Rectal smooth muscle tissue (tissue), 1 donor: ENCODE measurements at regions not wholly inside any gene's neighbourhood (a gene's known extent, or its start where the extent isn't known, plus 50 kb on each side); places are given as distances from the start of the nearest gene placed in this dataset.

Source experiments
- H3K27ac ChIP-seq: one replicate; pipeline ENCODE4 v1.7.0; 2013; ENCODE audit warnings: low read depth, low read length, inconsistent platforms
- H3K27me3 ChIP-seq: one replicate; pipeline ENCODE4 v1.7.0; 2013; ENCODE audit warnings: low read length; ENCODE audit not compliant: control insufficient read depth, insufficient read depth
- H3K36me3 ChIP-seq: one replicate; pipeline ENCODE4 v1.7.0; 2013; ENCODE audit warnings: low read length; ENCODE audit not compliant: control insufficient read depth, insufficient read depth
- H3K4me1 ChIP-seq: one replicate; pipeline ENCODE4 v1.7.0; 2013; ENCODE audit warnings: low read length; ENCODE audit not compliant: control insufficient read depth, insufficient read depth
- H3K4me3 ChIP-seq: one replicate; pipeline ENCODE4 v1.7.0; 2013; ENCODE audit warnings: low read length
- H3K9ac ChIP-seq: one replicate; pipeline ENCODE4 v1.7.0; 2013; ENCODE audit warnings: low read length

GRCh38 chr14:85764822-85765221 is 234.9 kb downstream of the FLRT2 start:
- Histone ChIP-seq H3K27me3 (no peaks in the 10 kb centered on the region), H3K9ac (no peak overlapping the region), H3K4me1 (no peaks in the 10 kb centered on the region), H3K36me3 (no peaks in the 10 kb centered on the region), H3K27ac (no peak overlapping the region), H3K4me3 (no peak overlapping the region)

GRCh38 chr14:85762526-85762925 is 232.6 kb downstream of the FLRT2 start:
- Histone ChIP-seq H3K27ac (no peak overlapping the region), H3K4me1 (no peaks in the 10 kb centered on the region), H3K36me3 (no peaks in the 10 kb centered on the region), H3K27me3 (no peaks in the 10 kb centered on the region), H3K4me3 (no peak overlapping the region), H3K9ac (no peak overlapping the region)

GRCh38 chr14:85752175-85752574 is 222.2 kb downstream of the FLRT2 start:
- Histone ChIP-seq H3K4me1 (no peaks in the 10 kb centered on the region), H3K9ac (no peak overlapping the region), H3K4me3 (no peak overlapping the region), H3K27ac (no peak overlapping the region), H3K27me3 (no peaks in the 10 kb centered on the region), H3K36me3 (no peaks in the 10 kb centered on the region)

- no peak overlapping the region for H3K4me3 ChIP-seq
- H3K9ac ChIP-seq: no peak overlapping the region
- no peaks in the 10 kb centered on the region for H3K4me1 ChIP-seq
- no peak overlapping the region for H3K27ac ChIP-seq
- no peaks in the 10 kb centered on the region for H3K36me3 ChIP-seq
- H3K27me3 ChIP-seq: no peaks in the 10 kb centered on the region
These were observed 214.6 kb downstream of the FLRT2 start for GRCh38 chr14:85744573-85744972.

- Histone ChIP-seq H3K4me1 (no peaks in the 10 kb centered on the region), H3K27me3 (no peaks in the 10 kb centered on the region), H3K9ac (no peak overlapping the region), H3K27ac (no peak overlapping the region), H3K4me3 (no peak overlapping the region), H3K36me3 (no peaks in the 10 kb centered on the region)
These were observed 202.1 kb downstream of the FLRT2 start for GRCh38 chr14:85732031-85732430.

- no peak overlapping the region for H3K27ac ChIP-seq
- no peak overlapping the region for H3K9ac ChIP-seq
These were observed 201.2 kb downstream of the FLRT2 start for GRCh38 chr14:85731186-85731585.

GRCh38 chr14:85728476-85729065 is 198.6 kb downstream of the FLRT2 start:
- H3K4me3 ChIP-seq: no peak overlapping the region
- H3K4me1 ChIP-seq: no peaks in the 10 kb centered on the region
- H3K27me3 ChIP-seq: no peaks in the 10 kb centered on the region
- H3K9ac ChIP-seq: no peak overlapping the region
- H3K36me3 ChIP-seq: no peaks in the 10 kb centered on the region
- H3K27ac ChIP-seq: no peak overlapping the region

More at GRCh38 chr14:85731186-85731585, 201.2 kb downstream of the FLRT2 start:
- Histone ChIP-seq H3K27me3 (no peaks in the 10 kb centered on the region), H3K36me3 (no peaks in the 10 kb centered on the region), H3K4me1 (no peaks in the 10 kb centered on the region), H3K4me3 (no peak overlapping the region)

GRCh38 chr14:85714069-85714468 is 184.1 kb downstream of the FLRT2 start:
- Histone ChIP-seq H3K4me1 (no peaks in the 10 kb centered on the region), H3K4me3 (no peak overlapping the region), H3K27ac (no peak overlapping the region), H3K27me3 (no peaks in the 10 kb centered on the region), H3K9ac (no peak overlapping the region), H3K36me3 (no peaks in the 10 kb centered on the region)

- no peaks in the 10 kb centered on the region for H3K36me3 ChIP-seq
- no peak overlapping the region for H3K27ac ChIP-seq
- no peaks in the 10 kb centered on the region for H3K27me3 ChIP-seq
- H3K4me3 ChIP-seq: no peak overlapping the region
- H3K9ac ChIP-seq: no peak overlapping the region
- H3K4me1 ChIP-seq: no peaks in the 10 kb centered on the region
These were observed 181.7 kb downstream of the FLRT2 start for GRCh38 chr14:85711620-85712019.
